ENCODE measurements at regions not wholly inside any gene's neighbourhood (a gene's known extent, or its start where the extent isn't known, plus 50 kb on each side); places are given as distances from the start of the nearest gene placed in this dataset.
"Not testable (repeated sequence)": the region's sequence is repeated elsewhere in the genome, so short reads cannot be mapped to it uniquely, and the experiment has no call there.

GRCh38 chr16:22436823-22437652 lies 62.6 kb upstream of the CDR2 start:
- peak; percentile 72 for DNase-seq (ENCODE audit: low read depth)

GRCh38 chr16:22436326-22436822 lies 62.0 kb upstream of the CDR2 start:
- DNase-seq (ENCODE audit: low read depth) = not testable (repeated sequence)

GRCh38 chr16:22431314-22431713 lies 56.9 kb upstream of the CDR2 start:
- DNase-seq (ENCODE audit: low read depth) = not testable (repeated sequence)

- DNase-seq (ENCODE audit: low read depth) = no peak
Observed at GRCh38 chr16:22428654-22429053, 54.2 kb upstream of the CDR2 start.

GRCh38 chr16:22427556-22427955 lies 53.1 kb upstream of the CDR2 start:
- no peak for DNase-seq (ENCODE audit: low read depth)

GRCh38 chr16:22425847-22426246 lies 51.4 kb upstream of the CDR2 start:
- DNase-seq (ENCODE audit: low read depth) = no peak

GRCh38 chr16:22425036-22425801 lies 50.8 kb upstream of the CDR2 start:
- no peak for DNase-seq (ENCODE audit: low read depth)

- no peak for DNase-seq (ENCODE audit: low read depth)
Observed at GRCh38 chr16:22424161-22424937, 49.9 kb upstream of the CDR2 start.
